GM12878 (cell line): ENCODE measurements at regions not wholly inside any gene's neighbourhood (a gene's known extent, or its start where the extent isn't known, plus 50 kb on each side); places are given as distances from the start of the nearest gene placed in this dataset.

ENCODE experiments used
- CBX5 ChIP-seq: sonication (generic); IDR thresholded peaks from 2 replicates; pipeline ENCODE4 v1.6.1; 2016; ENCODE audit warnings: low read depth, moderate library complexity, mild to moderate bottlenecking, inconsistent platforms
- CEBPB ChIP-seq, 2 experiments: fragments of 150-350 bp in 1 of 2; IDR thresholded peaks; 2 replicates each; pipeline ENCODE4 v1.6.1; 2012 to 2014; ENCODE audit warnings: low read depth in 2 of 2, low read length in 2 of 2, borderline replicate concordance in 1 of 2, inconsistent platforms in 1 of 2

- TF ChIP-seq CBX5 (no peak), CEBPB (IDR thresholded peaks at IDR 0.05; ENCODE audit: borderline replicate concordance in 1 of 2, low read depth in 2 of 2, low read length in 2 of 2) (no peak)
Observed at GRCh38 chr3:187536185-187536584, 134.0 kb downstream of the SST start.
